Parathyroid adenoma (tissue), 2 donors: ENCODE measurements at regions not wholly inside any gene's neighbourhood (a gene's known extent, or its start where the extent isn't known, plus 50 kb on each side); places are given as distances from the start of the nearest gene placed in this dataset.
A peak's percentile ranks its signal among the peaks of the same experiment; 100 is the strongest.

Source experiments
- H2AFZ ChIP-seq: fragments of 300-600 bp; sonication (generic); one replicate; pipeline ENCODE4 v1.7.0; 2017; ENCODE audit warnings: antibody characterized with exemption, mild to moderate bottlenecking
- H3K27ac ChIP-seq: fragments of 300-600 bp; sonication (generic); one replicate; pipeline ENCODE4 v1.7.0; 2017
- H3K27me3 ChIP-seq: fragments of 300-600 bp; sonication (generic); one replicate; pipeline ENCODE4 v1.7.0; 2017; ENCODE audit warnings: low read length; ENCODE audit not compliant: control insufficient read depth, insufficient read depth
- H3K36me3 ChIP-seq: fragments of 300-600 bp; sonication (generic); one replicate; pipeline ENCODE4 v1.7.0; 2017; ENCODE audit warnings: low read length; ENCODE audit not compliant: control insufficient read depth, insufficient read depth
- H3K4me1 ChIP-seq: fragments of 300-600 bp; sonication (generic); one replicate; pipeline ENCODE4 v1.7.0; 2017; ENCODE audit warnings: control low read depth
- H3K4me2 ChIP-seq: fragments of 300-600 bp; sonication (generic); one replicate; pipeline ENCODE4 v1.7.0; 2017; ENCODE audit warnings: low read length
- H3K4me3 ChIP-seq: fragments of 300-600 bp; sonication (generic); one replicate; pipeline ENCODE4 v1.7.0; 2017; ENCODE audit warnings: low read depth, low read length
- H3K79me2 ChIP-seq: fragments of 300-600 bp; sonication (generic); one replicate; pipeline ENCODE4 v1.7.0; 2017; ENCODE audit warnings: control low read depth
- H3K9ac ChIP-seq: fragments of 300-600 bp; sonication (generic); one replicate; pipeline ENCODE4 v1.7.0; 2017; ENCODE audit warnings: mild to moderate bottlenecking
- H3K9me3 ChIP-seq: fragments of 300-600 bp; sonication (generic); one replicate; pipeline ENCODE4 v1.7.0; 2017; ENCODE audit warnings: low read length; ENCODE audit not compliant: control insufficient read depth
- CTCF ChIP-seq: fragments of 300-600 bp; sonication (generic); IDR thresholded peaks from one replicate; pipeline ENCODE4 v1.7.0; 2017; ENCODE audit warnings: antibody characterized with exemption, mild to moderate bottlenecking
- donor health status: primary hyperparathyroidism.

DNA sequence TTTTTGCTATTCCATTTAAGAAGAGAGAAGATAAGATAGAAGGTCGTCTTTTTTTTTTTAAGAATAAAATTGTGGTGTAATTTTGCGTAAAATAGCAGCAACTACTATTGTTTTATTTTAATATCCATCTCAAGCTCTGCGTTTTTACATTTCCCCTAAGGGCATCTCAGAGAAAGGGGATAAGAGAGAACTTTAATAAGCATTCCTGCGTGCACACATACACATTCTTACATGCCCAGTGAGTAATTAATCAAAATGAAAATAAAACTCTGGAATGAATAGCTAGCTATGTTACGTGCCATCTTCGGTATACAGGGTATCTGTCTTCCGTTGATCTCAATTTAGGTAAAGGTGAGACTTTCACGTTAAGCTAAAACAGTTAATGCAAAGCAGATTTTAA, 200.3 kb upstream of the TENM3 start:
- Histone ChIP-seq H3K4me2 (no peak overlapping the region), H2AFZ (no peak overlapping the region), H3K4me3 (no peak overlapping the region), H3K9ac (no peak overlapping the region), H3K27ac (no peak overlapping the region), H3K27me3 (no peaks in the 10 kb centered on the region), H3K4me1 (no peaks in the 10 kb centered on the region), H3K79me2 (no peaks in the 10 kb centered on the region), H3K36me3 (no peaks in the 10 kb centered on the region), H3K9me3 (no peaks in the 10 kb centered on the region)
- TF ChIP-seq CTCF: no peak

DNA sequence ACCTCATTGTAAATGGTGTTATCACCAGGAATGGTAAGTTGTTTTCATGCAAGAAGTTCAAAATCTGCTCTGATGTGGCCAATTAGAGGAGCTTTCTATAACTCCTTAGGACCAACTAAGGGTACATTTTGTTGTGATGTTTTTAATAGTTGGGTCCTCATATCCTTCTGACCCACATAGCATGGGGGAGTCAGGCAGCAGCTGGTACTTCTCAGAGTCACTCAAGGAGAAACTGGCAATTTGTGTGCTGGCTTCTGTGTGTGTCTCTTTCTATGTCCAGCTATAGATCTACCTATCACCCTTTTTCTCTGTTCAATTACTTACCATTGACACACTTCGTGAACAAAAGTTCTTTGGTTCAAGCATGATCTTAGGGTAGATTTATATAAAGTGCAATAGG, 194.3 kb upstream of the TENM3 start:
- H3K36me3 ChIP-seq: no peaks in the 10 kb centered on the region
- no peak overlapping the region for H3K4me2 ChIP-seq
- H3K4me3 ChIP-seq: no peak overlapping the region

GRCh38 chr4:182056866-182057265, 186.3 kb upstream of the TENM3 start:
- H3K36me3 ChIP-seq: no peaks in the 10 kb centered on the region
- no peaks in the 10 kb centered on the region for H3K79me2 ChIP-seq
- TF ChIP-seq CTCF: no peak
- no peak overlapping the region for H2AFZ ChIP-seq
- H3K9ac ChIP-seq: no peak overlapping the region
- H3K4me1 ChIP-seq: no peaks in the 10 kb centered on the region
- H3K27me3 ChIP-seq: no peaks in the 10 kb centered on the region
- no peaks in the 10 kb centered on the region for H3K9me3 ChIP-seq
- H3K4me3 ChIP-seq: no peak overlapping the region
- H3K4me2 ChIP-seq: peak overlapping the region; percentile 27
- H3K27ac ChIP-seq: no peak overlapping the region

More for the DNA sequence above, 194.3 kb upstream of the TENM3 start:
- H3K9ac ChIP-seq: no peak overlapping the region
- H3K4me1 ChIP-seq: no peaks in the 10 kb centered on the region
- no peaks in the 10 kb centered on the region for H3K79me2 ChIP-seq
- TF ChIP-seq CTCF: no peak
- no peaks in the 10 kb centered on the region for H3K27me3 ChIP-seq
- no peak overlapping the region for H2AFZ ChIP-seq
- no peaks in the 10 kb centered on the region for H3K9me3 ChIP-seq
- no peak overlapping the region for H3K27ac ChIP-seq

DNA sequence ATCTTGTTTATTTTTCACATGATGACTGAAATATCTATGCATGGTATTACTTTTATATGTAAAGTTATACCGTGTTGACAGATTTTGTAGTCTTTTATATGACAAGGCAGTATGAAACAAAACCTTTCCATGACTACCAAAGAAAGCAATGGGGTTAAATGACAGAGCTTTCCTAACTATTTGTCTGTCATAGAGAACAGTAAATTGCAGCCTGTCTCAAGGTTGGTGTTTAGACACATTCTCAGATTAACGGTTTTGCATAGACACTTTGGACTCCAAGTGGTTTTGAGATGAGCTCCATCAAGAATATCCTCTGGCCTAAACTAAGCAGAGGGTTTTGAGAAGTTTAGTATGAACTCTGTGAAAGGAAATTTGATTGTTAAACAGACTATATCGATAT, 180.7 kb upstream of the TENM3 start:
- Histone ChIP-seq H3K27ac (peak overlapping the region; percentile 47), H3K27me3 (no peaks in the 10 kb centered on the region), H3K9ac (no peak overlapping the region), H2AFZ (no peak overlapping the region), H3K4me3 (peak overlapping the region; percentile 12), H3K79me2 (no peaks in the 10 kb centered on the region), H3K9me3 (no peaks in the 10 kb centered on the region), H3K4me2 (peak overlapping the region; percentile 50), H3K4me1 (no peaks in the 10 kb centered on the region), H3K36me3 (no peaks in the 10 kb centered on the region)
- TF ChIP-seq CTCF: no peak

DNA sequence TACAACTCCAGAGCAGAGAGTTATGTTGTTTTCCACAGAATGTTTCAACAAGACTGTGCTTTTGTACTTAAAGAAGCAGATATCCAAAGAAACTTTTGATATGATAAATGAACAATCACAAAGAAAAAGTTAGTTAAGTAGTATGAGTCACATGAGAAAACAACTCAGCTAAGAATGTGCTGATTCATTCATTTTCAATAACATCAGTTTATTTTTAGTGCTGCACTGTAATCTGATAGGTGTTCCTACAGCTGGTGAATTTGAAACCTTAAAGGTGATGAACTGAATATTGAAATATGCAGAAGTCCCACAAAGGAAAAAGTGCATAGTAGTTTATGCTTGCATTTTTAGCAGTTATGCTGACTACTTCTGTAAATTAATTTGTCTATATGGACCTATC, 180.3 kb upstream of the TENM3 start:
- Histone ChIP-seq H3K9me3 (no peaks in the 10 kb centered on the region), H3K4me3 (peak overlapping the region; percentile 12), H3K79me2 (no peaks in the 10 kb centered on the region), H3K36me3 (no peaks in the 10 kb centered on the region), H3K9ac (no peak overlapping the region), H3K4me2 (peak overlapping the region; percentile 50), H2AFZ (no peak overlapping the region), H3K27me3 (no peaks in the 10 kb centered on the region), H3K27ac (peak overlapping the region; percentile 47), H3K4me1 (no peaks in the 10 kb centered on the region)
- TF ChIP-seq CTCF: no peak
